ENCODE measurements at regions not wholly inside any gene's neighbourhood (a gene's known extent, or its start where the extent isn't known, plus 50 kb on each side); places are given as distances from the start of the nearest gene placed in this dataset.

DNA sequence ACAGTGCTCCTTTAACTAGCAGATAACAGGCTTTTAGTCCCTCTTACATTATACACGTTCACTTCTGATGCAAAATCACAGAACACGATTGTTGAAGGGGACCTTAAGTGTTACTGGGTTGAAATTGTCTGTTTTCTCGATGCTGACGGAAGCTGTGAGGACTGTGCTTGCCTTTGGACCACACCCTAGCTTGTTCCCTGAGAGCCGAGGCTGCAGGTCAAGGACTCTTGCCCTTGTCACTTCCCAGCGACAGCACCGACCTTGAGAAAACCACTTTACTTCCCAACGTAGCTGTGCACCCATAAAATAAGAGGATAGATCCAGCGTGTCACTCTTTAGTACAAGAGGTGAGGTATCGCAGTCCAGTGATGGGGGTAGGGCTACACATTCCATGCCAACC lies 701.0 kb downstream of the DCDC2C start:
- Histone ChIP-seq H4K20me1 (ENCODE audit: insufficient read depth, low read length) (no peaks in the 10 kb centered on the region), H3K4me1 (ENCODE audit: low read length) (no peaks in the 10 kb centered on the region), H3K27me3 (ENCODE audit: low read depth, low read length) (no peaks in the 10 kb centered on the region), H3K9ac (ENCODE audit: low read length) (no peak overlapping the region), H3K79me2 (ENCODE audit: low read length) (no peaks in the 10 kb centered on the region), H3K4me2 (ENCODE audit: low read length) (no peak overlapping the region), H3K36me3 (replicated peaks; ENCODE audit: low read depth, low read length) (no peaks in the 10 kb centered on the region), H3K9me3 (ENCODE audit: insufficient read depth, low read length) (no peaks in the 10 kb centered on the region), H3K4me3 (ENCODE audit: low read length) (no peak overlapping the region), H2AFZ (ENCODE audit: low read depth, low read length) (no peak overlapping the region), H3K27ac (ENCODE audit: low read length) (no peak overlapping the region)
- TF ChIP-seq EZH2phosphoT487 (IDR thresholded peaks at IDR 0.05; ENCODE audit: low read depth) (no peak), CTCF (IDR thresholded peaks at IDR 0.05; ENCODE audit: low read depth, low read length) (no peak)

- no peaks in the 10 kb centered on the region for H3K9me3 ChIP-seq (ENCODE audit: insufficient read depth, low read length)
- no peaks in the 10 kb centered on the region for H4K20me1 ChIP-seq (ENCODE audit: insufficient read depth, low read length)
- H3K4me2 ChIP-seq (ENCODE audit: low read length), result no peak overlapping the region
Observed at GRCh38 chr2:4408321-4408720, 704.9 kb downstream of the DCDC2C start.

DNA sequence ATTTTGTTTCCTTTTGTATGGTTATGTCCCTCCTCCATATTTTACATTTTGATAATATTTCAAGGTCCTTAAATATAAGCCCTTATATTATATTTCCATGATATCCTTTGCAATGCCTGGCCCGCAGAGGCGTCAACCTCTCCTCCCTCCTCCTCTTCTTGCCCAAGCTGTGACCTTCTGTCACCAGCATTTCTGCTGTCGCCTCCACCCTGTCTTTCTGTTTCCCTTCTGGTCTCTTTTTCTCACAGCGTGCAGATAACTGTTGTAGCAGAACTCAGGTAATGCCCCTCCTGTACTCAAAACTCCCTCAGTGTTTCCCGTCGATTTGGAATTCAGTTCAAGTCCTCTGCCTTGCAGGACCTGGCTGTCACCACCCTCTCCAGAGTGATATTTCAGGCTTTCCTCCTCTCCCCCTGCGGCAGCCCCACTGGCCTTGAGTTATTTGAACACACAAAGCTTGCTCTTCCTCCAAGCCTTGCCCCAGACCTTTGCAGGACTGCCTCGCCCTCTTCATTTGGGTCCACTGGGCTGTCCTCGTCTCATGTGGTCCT lies 709.3 kb downstream of the DCDC2C start:
- Histone ChIP-seq H3K9me3 (ENCODE audit: insufficient read depth, low read length) (no peaks in the 10 kb centered on the region), H4K20me1 (ENCODE audit: insufficient read depth, low read length) (no peaks in the 10 kb centered on the region), H3K4me2 (ENCODE audit: low read length) (no peak overlapping the region), H3K4me1 (ENCODE audit: low read length) (peaks cover 7% of the 10 kb centered on the region), H3K27ac (ENCODE audit: low read length) (no peak overlapping the region), H3K79me2 (ENCODE audit: low read length) (no peaks in the 10 kb centered on the region), H2AFZ (ENCODE audit: low read depth, low read length) (no peak overlapping the region), H3K36me3 (replicated peaks; ENCODE audit: low read depth, low read length) (no peaks in the 10 kb centered on the region), H3K27me3 (ENCODE audit: low read depth, low read length) (no peaks in the 10 kb centered on the region), H3K9ac (ENCODE audit: low read length) (no peak overlapping the region), H3K4me3 (ENCODE audit: low read length) (no peak overlapping the region)
- TF ChIP-seq CTCF (IDR thresholded peaks at IDR 0.05; ENCODE audit: low read depth, low read length), result no peak
- TF ChIP-seq EZH2phosphoT487 (IDR thresholded peaks at IDR 0.05; ENCODE audit: low read depth), result no peak

More at GRCh38 chr2:4408321-4408720, 704.9 kb downstream of the DCDC2C start:
- Histone ChIP-seq H2AFZ (ENCODE audit: low read depth, low read length) (no peak overlapping the region), H3K79me2 (ENCODE audit: low read length) (no peaks in the 10 kb centered on the region), H3K4me1 (ENCODE audit: low read length) (no peaks in the 10 kb centered on the region), H3K9ac (ENCODE audit: low read length) (no peak overlapping the region), H3K4me3 (ENCODE audit: low read length) (no peak overlapping the region), H3K36me3 (replicated peaks; ENCODE audit: low read depth, low read length) (no peaks in the 10 kb centered on the region), H3K27me3 (ENCODE audit: low read depth, low read length) (no peaks in the 10 kb centered on the region), H3K27ac (ENCODE audit: low read length) (no peak overlapping the region)
- TF ChIP-seq CTCF (IDR thresholded peaks at IDR 0.05; ENCODE audit: low read depth, low read length) (no peak), EZH2phosphoT487 (IDR thresholded peaks at IDR 0.05; ENCODE audit: low read depth) (no peak)

- peaks cover 7% of the 10 kb centered on the region for H3K4me1 ChIP-seq (ENCODE audit: low read length)
- no peaks in the 10 kb centered on the region for H3K27me3 ChIP-seq (ENCODE audit: low read depth, low read length)
- H3K4me2 ChIP-seq (ENCODE audit: low read length), result no peak overlapping the region
- TF ChIP-seq CTCF (IDR thresholded peaks at IDR 0.05; ENCODE audit: low read depth, low read length), result no peak
- no peaks in the 10 kb centered on the region for H3K36me3 ChIP-seq (replicated peaks; ENCODE audit: low read depth, low read length)
- H3K4me3 ChIP-seq (ENCODE audit: low read length), result no peak overlapping the region
- H3K9ac ChIP-seq (ENCODE audit: low read length), result no peak overlapping the region
- no peaks in the 10 kb centered on the region for H3K79me2 ChIP-seq (ENCODE audit: low read length)
- no peaks in the 10 kb centered on the region for H3K9me3 ChIP-seq (ENCODE audit: insufficient read depth, low read length)
- H3K27ac ChIP-seq (ENCODE audit: low read length), result no peak overlapping the region
- no peak overlapping the region for H2AFZ ChIP-seq (ENCODE audit: low read depth, low read length)
- no peaks in the 10 kb centered on the region for H4K20me1 ChIP-seq (ENCODE audit: insufficient read depth, low read length)
Observed at GRCh38 chr2:4415171-4415570, 711.8 kb downstream of the DCDC2C start.

Data from OCI-LY3 (cell line).